Breast epithelium (tissue), 3 donors: ENCODE measurements at regions not wholly inside any gene's neighbourhood (a gene's known extent, or its start where the extent isn't known, plus 50 kb on each side); places are given as distances from the start of the nearest gene placed in this dataset.

ENCODE experiments used
- CTCF ChIP-seq, 3 donors: fragments of 450-650 bp; IDR thresholded peaks; one replicate each; pipeline ENCODE4 v1.5.1; 2016 to 2017; ENCODE audit warnings: antibody characterized with exemption in 3 of 3, mild to moderate bottlenecking in 3 of 3, moderate library complexity in 3 of 3
- POLR2A ChIP-seq: fragments of 450-650 bp; IDR thresholded peaks from one replicate; pipeline ENCODE4 v1.6.1; 2016; ENCODE audit warnings: antibody characterized with exemption, mild to moderate bottlenecking, moderate library complexity
- POLR2AphosphoS5 ChIP-seq, 3 donors: sonication (generic); formaldehyde crosslinking; IDR thresholded peaks; one replicate each; pipeline ENCODE4 v1.6.1; 2017; ENCODE audit warnings: antibody characterized with exemption in 3 of 3

DNA sequence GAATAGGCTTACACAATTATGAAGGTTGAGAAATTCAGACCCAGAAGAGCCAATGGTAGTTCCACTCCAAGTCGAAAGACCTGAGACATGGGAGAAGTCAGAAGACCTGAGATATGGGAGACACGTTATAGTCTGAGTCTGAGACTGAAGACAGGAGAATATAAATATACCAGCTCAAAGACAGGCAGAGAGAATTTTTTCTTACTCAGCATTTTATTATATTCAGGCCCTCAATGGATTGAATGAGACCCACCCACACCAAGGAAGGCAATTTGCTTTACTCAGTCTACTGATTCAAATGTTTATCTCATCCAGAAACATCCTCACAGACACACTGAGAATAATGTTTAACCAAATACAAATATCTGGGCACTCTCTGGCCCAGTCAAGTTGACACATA lies 693.5 kb downstream of the HDGFL1 start:
- TF ChIP-seq POLR2A (no peak), CTCF (IDR thresholded peaks at IDR 0.05) (no peak), POLR2AphosphoS5 (IDR thresholded peaks at IDR 0.05) (no peak)
